K562 (cell line): ENCODE measurements at regions not wholly inside any gene's neighbourhood (a gene's known extent, or its start where the extent isn't known, plus 50 kb on each side); places are given as distances from the start of the nearest gene placed in this dataset.

Experiments used
- BACH1 ChIP-seq: fragments of 200-800 bp; sonication (Bioruptor generic); IDR thresholded peaks from 2 replicates; pipeline ENCODE4 v1.6.1; 2016; ENCODE audit warnings: missing genetic modification characterization, missing compliant biosample characterization
- CBFA2T3 ChIP-seq: fragments of 450-650 bp; IDR thresholded peaks from 2 replicates; pipeline ENCODE4 v1.6.1; 2017
- CREB5 ChIP-seq: fragments of 250-450 bp; sonication (Bioruptor Pico); IDR thresholded peaks from 2 replicates; pipeline ENCODE4 v1.5.0; 2020; ENCODE audit warnings: mild to moderate bottlenecking
- GTF2F1 ChIP-seq: IDR thresholded peaks from 2 replicates; pipeline ENCODE4 v1.6.1; 2011; ENCODE audit warnings: low read depth, low read length, improper control_type of control experiment
- HDAC3 ChIP-seq: fragments of 450-650 bp; IDR thresholded peaks from 2 replicates; pipeline ENCODE4 v1.6.1; 2018; ENCODE audit warnings: borderline replicate concordance, mild to moderate bottlenecking, moderate library complexity; ENCODE audit not compliant: partially characterized antibody
- HDAC8 ChIP-seq: fragments of 450-650 bp; IDR thresholded peaks from 2 replicates; pipeline ENCODE4 v1.6.1; 2016; ENCODE audit warnings: mild to moderate bottlenecking, missing genetic modification characterization, moderate library complexity, missing compliant biosample characterization
- L3MBTL2 ChIP-seq: fragments of 450-650 bp; IDR thresholded peaks from 2 replicates; pipeline ENCODE4 v1.6.1; 2016; ENCODE audit warnings: mild to moderate bottlenecking, moderate library complexity
- MEIS2 ChIP-seq: fragments of 450-650 bp; IDR thresholded peaks from 2 replicates; pipeline ENCODE4 v1.6.1; 2014; ENCODE audit warnings: mild to moderate bottlenecking; ENCODE audit not compliant: partially characterized antibody
- MTF1 ChIP-seq: fragments of 250-450 bp; sonication (Bioruptor Pico); IDR thresholded peaks from 2 replicates; pipeline ENCODE4 v1.9.0; 2021; ENCODE audit warnings: moderate library complexity, mild to moderate bottlenecking, inconsistent platforms, borderline replicate concordance
- NRF1 ChIP-seq, 2 experiments: fragments of 450-650 bp; IDR thresholded peaks in 1 of 2; conservative IDR thresholded peaks in 1 of 2; 2 replicates each; pipeline ENCODE4 v1.6.1; 2014; ENCODE audit warnings: mild to moderate bottlenecking in 2 of 2
- RAD21 ChIP-seq, 2 experiments: fragments of 250-450 bp in 1 of 2; fragments of 450-650 bp in 1 of 2; sonication (Bioruptor Pico) in 1 of 2; formaldehyde crosslinking in 1 of 2; IDR thresholded peaks in 1 of 2; conservative IDR thresholded peaks in 1 of 2; 2 replicates each; pipeline versions ENCODE4 v1.4.0 to v1.8.0; 2020 to 2022; ENCODE audit warnings: mild to moderate bottlenecking in 2 of 2, moderate library complexity in 1 of 2
- SP1 ChIP-seq: sonication (generic); formaldehyde crosslinking; IDR thresholded peaks from 2 replicates; pipeline ENCODE4 v1.8.1; 2022; ENCODE audit warnings: mild to moderate bottlenecking, missing genetic modification reagents
- TAL1 ChIP-seq: fragments of 450-650 bp; IDR thresholded peaks from 2 replicates; pipeline ENCODE4 v1.6.1; 2016; ENCODE audit warnings: mild to moderate bottlenecking
- TCF15 ChIP-seq: fragments of 250-450 bp; sonication (Bioruptor Pico); IDR thresholded peaks from 2 replicates; pipeline ENCODE4 v1.8.0; 2022; ENCODE audit warnings: moderate library complexity, mild to moderate bottlenecking, inconsistent platforms
- TRIM24 ChIP-seq, 2 experiments: fragments of 450-650 bp; IDR thresholded peaks; 2 replicates each; pipeline ENCODE4 v1.6.1; 2016
- ZBTB34 ChIP-seq: fragments of 250-450 bp; sonication (Bioruptor Pico); IDR thresholded peaks from 2 replicates; pipeline ENCODE4 v1.8.0; 2021; ENCODE audit warnings: mild to moderate bottlenecking, moderate library complexity
- ZNF124 ChIP-seq: sonication (generic); formaldehyde crosslinking; IDR thresholded peaks from 2 replicates; pipeline ENCODE4 v1.8.1; 2022; ENCODE audit warnings: missing genetic modification reagents
- ZNF143 ChIP-seq: sonication (generic); formaldehyde crosslinking; IDR thresholded peaks from 2 replicates; pipeline ENCODE4 v1.9.0; 2022; ENCODE audit warnings: mild to moderate bottlenecking, missing genetic modification reagents
- ZNF395 ChIP-seq: fragments of 200-800 bp; sonication (Bioruptor generic); IDR thresholded peaks from 2 replicates; pipeline ENCODE4 v1.6.1; 2017; ENCODE audit warnings: missing genetic modification characterization, missing compliant biosample characterization
- ZNF511 ChIP-seq: sonication (generic); formaldehyde crosslinking; IDR thresholded peaks from 2 replicates; pipeline ENCODE4 v1.8.0; 2022; ENCODE audit warnings: mild to moderate bottlenecking, missing genetic modification reagents
- ZNF584 ChIP-seq: fragments of 200-800 bp; sonication (Bioruptor generic); IDR thresholded peaks from 2 replicates; pipeline ENCODE4 v1.6.1; 2016; ENCODE audit warnings: low read depth, mild to moderate bottlenecking, missing genetic modification characterization, missing compliant biosample characterization
- ZNF740 ChIP-seq, 3 experiments: fragments of 200-800 bp in 1 of 3; sonication (Bioruptor generic) in 1 of 3; sonication (generic) in 1 of 3; formaldehyde crosslinking in 1 of 3; IDR thresholded peaks; 2 replicates each; pipeline versions ENCODE4 v1.6.1 to v1.8.0; 2016 to 2022; ENCODE audit warnings: mild to moderate bottlenecking in 2 of 3, missing compliant biosample characterization in 2 of 3, missing genetic modification characterization in 2 of 3, missing genetic modification reagents in 1 of 3

GRCh38 chr7:106570948-106571418, 90.0 kb downstream of the CCDC71L start (continued):
- TF ChIP-seq ZNF740 (CRISPR knock-in tag; IDR thresholded peaks at IDR 0.05) (peak; percentile 77), ZNF740 (tag; IDR thresholded peaks at IDR 0.05) (peak; percentile 27 to 88; a peak in 2 of 4 replicates), MEIS2 (peak; percentile 11), NRF1 (conservative IDR thresholded peaks at IDR 0.05 in 1 of 2, IDR thresholded peaks at IDR 0.05 in 1 of 2) (no peak), ZNF395 (CRISPR knock-in tag) (peak; percentile 75), L3MBTL2 (peak; percentile 37; the same call in 1 of the 2 replicates), ZNF143 (no peak), CBFA2T3 (peak; percentile 49), ZNF124 (CRISPR knock-in tag) (no peak), MTF1 (CRISPR knock-in tag) (0 out of 2 replicates have a peak, but pooled peaks have one; percentile 2), ZNF511 (CRISPR knock-in tag) (peak; percentile 17; the same call in 1 of the 2 replicates), TCF15 (CRISPR knock-in tag) (no peak), TRIM24 (IDR thresholded peaks at IDR 0.05) (peak in 1 of 2 experiments; percentile 33; a peak in 1 of 4 replicates), TAL1 (no peak; the same call in 1 of the 2 replicates), SP1 (CRISPR knock-in tag) (no peak), RAD21 (CRISPR knock-in tag; conservative IDR thresholded peaks at IDR 0.05 in 1 of 2, IDR thresholded peaks at IDR 0.05 in 1 of 2) (peak in 1 of 2 experiments; percentile 14; a peak in 1 of 4 replicates), HDAC3 (no peak), HDAC8 (tag) (peak; percentile 35; the same call in 1 of the 2 replicates), ZNF584 (CRISPR knock-in tag) (peak; percentile 68; the same call in 1 of the 2 replicates), CREB5 (0 out of 2 replicates have a peak, but pooled peaks have one; percentile 15), GTF2F1 (no peak), BACH1 (tag) (peak; percentile 64; the same call in 1 of the 2 replicates), ZBTB34 (no peak)
